ENCODE measurements at regions not wholly inside any gene's neighbourhood (a gene's known extent, or its start where the extent isn't known, plus 50 kb on each side); places are given as distances from the start of the nearest gene placed in this dataset.

DNA sequence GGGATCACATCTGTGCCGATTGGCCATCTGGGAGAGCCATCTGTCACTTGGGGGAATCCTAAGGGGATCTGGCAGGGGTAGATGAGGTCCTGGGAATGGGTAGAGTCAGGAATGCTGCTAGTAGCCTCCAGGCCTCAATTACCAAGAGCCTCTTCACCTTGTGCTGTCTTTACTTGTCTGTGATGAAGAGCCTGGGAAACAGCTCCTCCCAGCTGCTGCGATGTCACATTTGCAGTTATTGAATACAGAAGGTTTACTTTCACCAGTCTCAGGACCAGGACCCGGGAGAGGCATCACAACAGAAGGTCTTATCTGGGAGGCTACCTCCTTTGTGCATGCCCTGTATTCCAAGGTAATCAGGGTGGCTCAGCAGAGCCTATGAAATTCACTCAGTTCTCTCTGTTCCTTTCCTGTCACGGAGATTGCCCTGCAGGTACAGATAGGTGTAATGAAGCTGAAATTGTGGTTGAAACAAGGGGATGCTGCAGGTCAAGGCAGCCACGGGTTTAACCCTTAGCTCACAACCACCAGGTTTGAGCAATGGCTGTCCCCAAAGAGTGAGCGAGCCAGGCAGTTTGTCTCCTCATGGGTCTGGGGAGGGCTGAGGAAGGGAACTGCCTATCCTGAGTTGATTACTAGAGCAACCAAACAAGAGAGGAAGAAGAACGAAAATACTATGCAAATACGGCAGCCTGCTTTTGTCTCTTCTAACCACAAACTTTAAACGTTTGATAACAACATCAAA lies 298.9 kb upstream of the RORA start:
- in situ Hi-C loops (cut with MboI) = no loop called here
- Histone ChIP-seq H3K9me2 (ENCODE audit: insufficient read depth) (no peaks in the 10 kb centered on the region), H3K9ac (no peak overlapping the region), H4K20me1 (ENCODE audit: insufficient read depth) (no peaks in the 10 kb centered on the region), H3K4me1 (ENCODE audit: insufficient read depth) (no peaks in the 10 kb centered on the region), H3K4me3 (no peak overlapping the region), H3K79me2 (ENCODE audit: insufficient read depth) (no peaks in the 10 kb centered on the region), H3F3A (ENCODE audit: insufficient read depth) (no peaks in the 10 kb centered on the region), H3K36me3 (ENCODE audit: low read depth) (no peaks in the 10 kb centered on the region), H3K27me3 (replicated peaks; ENCODE audit: insufficient read depth) (no peaks in the 10 kb centered on the region), H3K9me3 (ENCODE audit: low read depth) (no peaks in the 10 kb centered on the region), H3K27ac (no peak overlapping the region), H2AFZ (no peak overlapping the region), H3K4me2 (ENCODE audit: unreplicated experiment) (no peak overlapping the region)
- 44 to 47% methylated on average over 9 of the region's 9 CpGs for WGBS, 2 experiments (ENCODE audit: low coverage in 1 of 2, low lambda C conversion rate in 2 of 2, missing lambda C conversion rate in 2 of 2)
- no peak for DNase-seq
- TF ChIP-seq EZH2 (IDR thresholded peaks at IDR 0.05; ENCODE audit: insufficient read depth, poor library complexity, severe bottlenecking) = no peak
- TF ChIP-seq EZH2phosphoT487 (IDR thresholded peaks at IDR 0.05; ENCODE audit: insufficient read depth, low read depth) = no peak

DNA sequence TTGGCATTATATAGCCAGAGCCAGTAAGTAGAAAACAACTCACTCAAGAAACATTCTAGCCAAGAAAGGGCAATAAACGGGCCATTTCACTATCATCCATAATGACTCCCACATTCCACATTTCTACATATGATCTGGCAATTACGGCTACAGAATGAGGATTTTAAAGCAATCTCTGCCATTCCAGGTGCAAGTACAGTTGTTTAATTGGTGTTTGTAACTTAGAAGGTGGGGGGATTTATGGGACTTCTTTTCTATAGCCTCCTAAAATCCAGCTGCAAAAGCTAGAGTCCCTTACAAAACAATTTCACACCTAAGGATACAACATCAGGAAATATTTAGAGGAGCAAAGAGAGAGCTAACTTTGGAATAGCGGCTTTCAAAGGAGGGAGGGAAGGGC lies 295.4 kb upstream of the RORA start:
- Histone ChIP-seq H3K27ac (no peak overlapping the region), H2AFZ (no peak overlapping the region), H3K9me3 (ENCODE audit: low read depth) (no peaks in the 10 kb centered on the region), H3K4me2 (ENCODE audit: unreplicated experiment) (no peak overlapping the region), H3K27me3 (replicated peaks; ENCODE audit: insufficient read depth) (no peaks in the 10 kb centered on the region; the same call in 1 of the 2 replicates), H4K20me1 (ENCODE audit: insufficient read depth) (no peaks in the 10 kb centered on the region), H3K79me2 (ENCODE audit: insufficient read depth) (no peaks in the 10 kb centered on the region), H3K36me3 (ENCODE audit: low read depth) (no peaks in the 10 kb centered on the region), H3K4me3 (no peak overlapping the region), H3K9me2 (ENCODE audit: insufficient read depth) (no peaks in the 10 kb centered on the region), H3K4me1 (ENCODE audit: insufficient read depth) (no peaks in the 10 kb centered on the region), H3F3A (ENCODE audit: insufficient read depth) (no peaks in the 10 kb centered on the region), H3K9ac (no peak overlapping the region)
- no peak for TF ChIP-seq EZH2phosphoT487 (IDR thresholded peaks at IDR 0.05; ENCODE audit: insufficient read depth, low read depth)
- no peak for TF ChIP-seq EZH2 (IDR thresholded peaks at IDR 0.05; ENCODE audit: insufficient read depth, poor library complexity, severe bottlenecking)
- WGBS, 2 experiments (ENCODE audit: low coverage in 1 of 2, low lambda C conversion rate in 2 of 2, missing lambda C conversion rate in 2 of 2) = 39 to 46% methylated on average over 3 of the region's 3 CpGs
- DNase-seq = no peak
- in situ Hi-C loops (cut with MboI) = no loop called here

DNA sequence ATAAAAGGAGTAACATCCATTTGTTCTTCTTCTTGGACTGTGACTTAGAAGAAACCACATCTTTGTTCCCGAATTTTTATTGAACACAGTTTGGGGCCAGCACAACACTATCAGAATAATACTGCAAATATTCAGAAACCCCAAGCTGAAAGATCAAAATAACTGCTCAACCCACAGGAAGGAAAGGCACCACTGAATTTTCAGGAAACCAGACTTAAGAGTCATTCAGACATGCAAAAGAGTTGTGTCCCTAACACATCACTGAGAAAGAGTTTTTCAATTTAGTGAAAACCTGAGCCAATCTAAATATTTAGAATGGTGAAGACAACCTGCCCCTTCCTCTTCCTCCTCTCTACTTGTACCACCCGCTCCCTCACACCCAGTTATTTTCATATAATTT lies 295.0 kb upstream of the RORA start:
- no peaks in the 10 kb centered on the region for H3K36me3 ChIP-seq (ENCODE audit: low read depth)
- H4K20me1 ChIP-seq (ENCODE audit: insufficient read depth) = no peaks in the 10 kb centered on the region
- DNase-seq = no peak
- H3K4me2 ChIP-seq (ENCODE audit: unreplicated experiment) = no peak overlapping the region
- no peaks in the 10 kb centered on the region for H3K9me3 ChIP-seq (ENCODE audit: low read depth)
- in situ Hi-C loops (cut with MboI) = no loop called here
- H3K4me3 ChIP-seq = no peak overlapping the region
- TF ChIP-seq EZH2phosphoT487 (IDR thresholded peaks at IDR 0.05; ENCODE audit: insufficient read depth, low read depth) (no peak), EZH2 (IDR thresholded peaks at IDR 0.05; ENCODE audit: insufficient read depth, poor library complexity, severe bottlenecking) (no peak)
- no peaks in the 10 kb centered on the region for H3F3A ChIP-seq (ENCODE audit: insufficient read depth)
- H3K27me3 ChIP-seq (replicated peaks; ENCODE audit: insufficient read depth) = no peaks in the 10 kb centered on the region; the same call in 1 of the 2 replicates
- H3K79me2 ChIP-seq (ENCODE audit: insufficient read depth) = no peaks in the 10 kb centered on the region
- H3K9me2 ChIP-seq (ENCODE audit: insufficient read depth) = no peaks in the 10 kb centered on the region
- H3K27ac ChIP-seq = no peak overlapping the region
- H3K9ac ChIP-seq = no peak overlapping the region
- no peak overlapping the region for H2AFZ ChIP-seq
- H3K4me1 ChIP-seq (ENCODE audit: insufficient read depth) = no peaks in the 10 kb centered on the region
- WGBS, 2 experiments (ENCODE audit: low coverage in 1 of 2, low lambda C conversion rate in 2 of 2, missing lambda C conversion rate in 2 of 2) = 32 to 34% methylated on average over 2 of the region's 2 CpGs

DNA sequence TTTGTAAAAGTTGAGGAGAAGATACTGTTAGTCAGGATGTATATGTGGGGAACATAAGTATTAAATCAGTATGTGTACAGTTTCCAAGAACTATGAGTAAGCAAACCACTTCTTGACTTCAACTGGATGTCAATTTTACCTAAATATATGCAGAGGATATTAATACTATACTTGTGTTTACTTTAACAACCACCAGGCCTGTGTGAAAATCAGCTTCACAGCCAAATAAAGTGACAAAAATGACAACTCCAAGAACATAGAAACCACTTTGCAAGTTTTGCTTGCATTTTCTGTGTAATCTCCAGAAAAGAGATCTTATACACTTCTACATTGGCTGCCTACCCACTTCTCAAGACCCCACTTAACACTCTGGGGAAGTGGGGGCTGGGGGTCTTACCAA lies 293.3 kb upstream of the RORA start:
- in situ Hi-C loops (cut with MboI) = no loop called here
- H3K9ac ChIP-seq = no peak overlapping the region

More for the DNA sequence above, 293.3 kb upstream of the RORA start:
- Histone ChIP-seq H3K9me3 (ENCODE audit: low read depth) (no peaks in the 10 kb centered on the region), H3F3A (ENCODE audit: insufficient read depth) (no peaks in the 10 kb centered on the region), H3K4me3 (no peak overlapping the region), H3K9me2 (ENCODE audit: insufficient read depth) (no peaks in the 10 kb centered on the region), H2AFZ (no peak overlapping the region), H3K27me3 (replicated peaks; ENCODE audit: insufficient read depth) (no peaks in the 10 kb centered on the region; the same call in 1 of the 2 replicates), H3K4me2 (ENCODE audit: unreplicated experiment) (no peak overlapping the region), H3K4me1 (ENCODE audit: insufficient read depth) (no peaks in the 10 kb centered on the region), H3K27ac (no peak overlapping the region), H4K20me1 (ENCODE audit: insufficient read depth) (no peaks in the 10 kb centered on the region), H3K79me2 (ENCODE audit: insufficient read depth) (no peaks in the 10 kb centered on the region), H3K36me3 (ENCODE audit: low read depth) (no peaks in the 10 kb centered on the region)
- no peak for TF ChIP-seq EZH2 (IDR thresholded peaks at IDR 0.05; ENCODE audit: insufficient read depth, poor library complexity, severe bottlenecking)
- no peak for TF ChIP-seq EZH2phosphoT487 (IDR thresholded peaks at IDR 0.05; ENCODE audit: insufficient read depth, low read depth)
- DNase-seq = no peak
